HG03159 (cell line): ENCODE measurements at regions not wholly inside any gene's neighbourhood (a gene's known extent, or its start where the extent isn't known, plus 50 kb on each side); places are given as distances from the start of the nearest gene placed in this dataset.

Experiments
- ATAC-seq: cut with Tn5 transposase; IDR thresholded peaks from one replicate; pipeline ENCODE4 v1.9.1; 2021; ENCODE audit warnings: mild to moderate bottlenecking, moderate library complexity; ENCODE audit not compliant: unreplicated experiment

- ATAC-seq: no peak
These were observed 484.3 kb upstream of the SGCG start for GRCh38 chr13:22696433-22696832.

- ATAC-seq: no peak
These were observed 482.3 kb upstream of the SGCG start for GRCh38 chr13:22698467-22698866.

GRCh38 chr13:22700246-22700887, 480.4 kb upstream of the SGCG start:
- ATAC-seq: no peak

GRCh38 chr13:22703601-22704209, 477.1 kb upstream of the SGCG start:
- ATAC-seq: no peak

- ATAC-seq: no peak
These were observed 472.8 kb upstream of the SGCG start for GRCh38 chr13:22707946-22708345.

- no peak for ATAC-seq
These were observed 463.7 kb upstream of the SGCG start for GRCh38 chr13:22717036-22717435.

GRCh38 chr13:22726726-22727125, 454.1 kb upstream of the SGCG start:
- ATAC-seq: no peak

- no peak for ATAC-seq
These were observed 445.5 kb upstream of the SGCG start for GRCh38 chr13:22735011-22735995.

- no peak for ATAC-seq
These were observed 444.6 kb upstream of the SGCG start for GRCh38 chr13:22736084-22736767.

- no peak for ATAC-seq
These were observed 444.0 kb upstream of the SGCG start for GRCh38 chr13:22736768-22737092.

- no peak for ATAC-seq
These were observed 442.4 kb upstream of the SGCG start for GRCh38 chr13:22738357-22738756.

- ATAC-seq: no peak
These were observed 440.5 kb upstream of the SGCG start for GRCh38 chr13:22740264-22740663.

- no peak for ATAC-seq
These were observed 435.9 kb upstream of the SGCG start for GRCh38 chr13:22744688-22745452.

GRCh38 chr13:22748866-22749577, 431.8 kb upstream of the SGCG start:
- ATAC-seq: no peak

GRCh38 chr13:22749626-22750025, 431.2 kb upstream of the SGCG start:
- ATAC-seq: no peak

- no peak for ATAC-seq
These were observed 423.2 kb upstream of the SGCG start for GRCh38 chr13:22757530-22758120.

GRCh38 chr13:22758245-22758644, 422.5 kb upstream of the SGCG start:
- no peak for ATAC-seq

GRCh38 chr13:22761709-22762108, 419.1 kb upstream of the SGCG start:
- no peak for ATAC-seq

GRCh38 chr13:22765547-22765946, 415.2 kb upstream of the SGCG start:
- ATAC-seq: no peak

GRCh38 chr13:22770891-22771290, 409.9 kb upstream of the SGCG start:
- ATAC-seq: no peak
